Esophagus muscularis mucosa (tissue), 4 donors: ENCODE measurements at regions not wholly inside any gene's neighbourhood (a gene's known extent, or its start where the extent isn't known, plus 50 kb on each side); places are given as distances from the start of the nearest gene placed in this dataset.

Source experiments
- DNase-seq: peaks from one replicate; pipeline ENCODE4 v3.0.0-alpha.2; 2017; ENCODE audit errors: extremely low spot score
- H3K27ac ChIP-seq, 4 donors: fragments of 200-600 bp; sonication (generic); replicated peaks in 1 of 4; 1 replicate in 3 of 4; 2 replicates in 1 of 4; pipeline ENCODE4 v1.5.1; 2016 to 2019; ENCODE audit warnings: mild to moderate bottlenecking in 1 of 4
- H3K27me3 ChIP-seq, 4 donors: fragments of 200-600 bp; sonication (generic); one replicate each; pipeline versions ENCODE4 v1.5.1 to v1.6.0; 2016 to 2019
- H3K36me3 ChIP-seq, 4 donors: fragments of 200-600 bp; sonication (generic); one replicate each; pipeline ENCODE4 v1.5.1; 2016 to 2019
- H3K4me1 ChIP-seq, 4 donors: fragments of 200-600 bp; sonication (generic); one replicate each; pipeline ENCODE4 v1.5.1; 2016 to 2019
- H3K4me3 ChIP-seq, 4 donors: fragments of 200-600 bp; sonication (generic); 1 replicate in 2 of 4; 2 replicates in 2 of 4; pipeline ENCODE4 v1.5.1; 2016 to 2019; ENCODE audit warnings: mild to moderate bottlenecking in 4 of 4, moderate library complexity in 1 of 4
- H3K9me3 ChIP-seq, 4 donors: fragments of 200-600 bp; sonication (generic); 1 replicate in 3 of 4; 2 replicates in 1 of 4; pipeline ENCODE4 v1.5.1; 2016 to 2019
- EP300 ChIP-seq: sonication (generic); formaldehyde crosslinking; IDR thresholded peaks from one replicate; pipeline ENCODE4 v1.6.1; 2017; ENCODE audit warnings: antibody characterized with exemption
- POLR2A ChIP-seq: fragments of 450-650 bp; IDR thresholded peaks from one replicate; pipeline ENCODE4 v1.6.1; 2017; ENCODE audit warnings: antibody characterized with exemption, moderate library complexity, mild to moderate bottlenecking, low read depth
- POLR2AphosphoS5 ChIP-seq, 2 donors: sonication (generic); formaldehyde crosslinking; IDR thresholded peaks; one replicate each; pipeline ENCODE4 v1.6.1; 2017; ENCODE audit warnings: antibody characterized with exemption in 2 of 2
- WGBS: methylation state at CpG from one replicate; pipeline ENCODE4 v1.1.5; 2018; 5-methylcytosine and 5-hydroxymethylcytosine counted together
- intact Hi-C: fragments of 100-400 bp; cut with DNase I; formaldehyde crosslinking; loops from one replicate; pipeline ENCODE4 v1.15.1; 2023
- TF ChIP-seq, protein P1 (sequence below), 3 experiments: fragments of 200-600 bp in 2 of 3; fragments of 450-650 bp in 1 of 3; sonication (generic) in 2 of 3; IDR thresholded peaks; one replicate each; pipeline ENCODE4 v1.5.1; 2017 to 2019; ENCODE audit warnings: antibody characterized with exemption in 3 of 3, mild to moderate bottlenecking in 2 of 3, moderate library complexity in 1 of 3

DNA sequence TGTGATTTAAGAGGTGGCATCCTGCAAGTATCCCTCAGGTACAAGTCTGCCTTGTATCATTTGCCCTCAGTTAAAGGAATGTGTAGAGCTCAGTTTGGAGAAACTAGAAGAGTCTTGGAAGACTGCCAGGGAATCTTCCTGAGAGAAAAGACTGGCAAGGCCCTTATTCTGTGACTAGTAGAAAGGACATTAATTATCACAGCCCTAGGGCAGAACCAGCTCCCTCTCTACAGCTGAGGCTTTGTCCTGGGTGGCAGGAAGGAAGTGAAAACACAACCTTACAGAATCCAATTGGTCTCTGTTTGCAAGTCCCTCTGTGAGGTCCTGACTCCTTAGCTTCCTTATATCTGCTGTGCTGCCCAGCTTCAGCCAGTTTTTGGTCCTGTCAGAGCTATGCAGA is 385.9 kb upstream of the CYRIA start:
- no peaks in the 10 kb centered on the region for H3K9me3 ChIP-seq
- TF ChIP-seq POLR2AphosphoS5 (IDR thresholded peaks at IDR 0.05) (no peak), POLR2A (no peak), EP300 (no peak)
- TF ChIP-seq, protein P1, sequence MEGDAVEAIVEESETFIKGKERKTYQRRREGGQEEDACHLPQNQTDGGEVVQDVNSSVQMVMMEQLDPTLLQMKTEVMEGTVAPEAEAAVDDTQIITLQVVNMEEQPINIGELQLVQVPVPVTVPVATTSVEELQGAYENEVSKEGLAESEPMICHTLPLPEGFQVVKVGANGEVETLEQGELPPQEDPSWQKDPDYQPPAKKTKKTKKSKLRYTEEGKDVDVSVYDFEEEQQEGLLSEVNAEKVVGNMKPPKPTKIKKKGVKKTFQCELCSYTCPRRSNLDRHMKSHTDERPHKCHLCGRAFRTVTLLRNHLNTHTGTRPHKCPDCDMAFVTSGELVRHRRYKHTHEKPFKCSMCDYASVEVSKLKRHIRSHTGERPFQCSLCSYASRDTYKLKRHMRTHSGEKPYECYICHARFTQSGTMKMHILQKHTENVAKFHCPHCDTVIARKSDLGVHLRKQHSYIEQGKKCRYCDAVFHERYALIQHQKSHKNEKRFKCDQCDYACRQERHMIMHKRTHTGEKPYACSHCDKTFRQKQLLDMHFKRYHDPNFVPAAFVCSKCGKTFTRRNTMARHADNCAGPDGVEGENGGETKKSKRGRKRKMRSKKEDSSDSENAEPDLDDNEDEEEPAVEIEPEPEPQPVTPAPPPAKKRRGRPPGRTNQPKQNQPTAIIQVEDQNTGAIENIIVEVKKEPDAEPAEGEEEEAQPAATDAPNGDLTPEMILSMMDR (IDR thresholded peaks at IDR 0.05) = no peak
- DNase-seq = no peak
- no peak overlapping the region for H3K27ac ChIP-seq
- intact Hi-C loops = no loop called here
- no peaks in the 10 kb centered on the region for H3K27me3 ChIP-seq
- H3K36me3 ChIP-seq = no peaks in the 10 kb centered on the region
- H3K4me3 ChIP-seq = no peak overlapping the region
- H3K4me1 ChIP-seq = no peaks in the 10 kb centered on the region

DNA sequence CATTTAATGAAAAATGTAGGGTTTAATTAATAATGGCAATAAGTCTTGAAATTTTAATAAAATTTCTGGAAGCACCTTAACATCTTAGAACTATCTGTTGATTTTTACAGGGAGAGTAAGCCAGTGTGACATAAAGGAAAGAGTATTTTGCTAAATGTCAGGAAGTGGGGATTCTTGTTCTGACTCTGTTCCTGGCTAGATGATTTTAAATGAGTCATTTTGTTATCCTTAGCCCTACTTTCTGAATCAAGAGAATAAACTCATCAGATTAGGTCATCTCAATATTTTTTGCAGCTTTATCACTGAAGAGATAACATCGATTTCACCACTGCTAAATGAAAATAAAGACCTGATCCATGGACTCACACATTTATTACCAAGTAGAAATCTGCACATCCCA is 377.5 kb upstream of the CYRIA start:
- DNase-seq = no peak

DNA sequence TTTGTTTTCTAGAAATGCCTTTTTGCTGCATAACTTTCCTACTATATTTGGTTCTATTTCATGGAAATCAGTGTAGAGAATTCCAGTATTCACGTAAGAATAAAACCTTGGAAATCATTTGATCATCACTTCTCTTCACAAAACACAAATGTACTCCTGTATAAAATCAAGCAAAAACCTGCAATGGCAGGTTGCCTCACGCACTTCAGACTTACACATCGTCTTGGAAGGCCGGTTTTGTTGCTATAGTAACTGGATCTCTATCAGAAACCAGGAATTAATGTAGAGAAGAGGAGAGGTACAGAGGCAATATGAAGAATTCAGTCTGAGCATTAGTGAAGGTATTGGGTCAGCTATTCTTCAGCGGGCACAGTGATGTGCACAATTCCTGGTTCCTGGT is 370.7 kb upstream of the CYRIA start:
- intact Hi-C loops = no loop called here
- no peak overlapping the region for H3K27ac ChIP-seq
- DNase-seq = no peak

More for the DNA sequence above, 377.5 kb upstream of the CYRIA start:
- 84% methylated on average over 1 of the region's 1 CpG for WGBS
- Histone ChIP-seq H3K36me3 (no peaks in the 10 kb centered on the region), H3K4me1 (no peaks in the 10 kb centered on the region), H3K27me3 (no peaks in the 10 kb centered on the region), H3K27ac (no peak overlapping the region), H3K4me3 (no peak overlapping the region), H3K9me3 (no peaks in the 10 kb centered on the region)
- intact Hi-C loops = no loop called here
- no peak for TF ChIP-seq POLR2A

DNA sequence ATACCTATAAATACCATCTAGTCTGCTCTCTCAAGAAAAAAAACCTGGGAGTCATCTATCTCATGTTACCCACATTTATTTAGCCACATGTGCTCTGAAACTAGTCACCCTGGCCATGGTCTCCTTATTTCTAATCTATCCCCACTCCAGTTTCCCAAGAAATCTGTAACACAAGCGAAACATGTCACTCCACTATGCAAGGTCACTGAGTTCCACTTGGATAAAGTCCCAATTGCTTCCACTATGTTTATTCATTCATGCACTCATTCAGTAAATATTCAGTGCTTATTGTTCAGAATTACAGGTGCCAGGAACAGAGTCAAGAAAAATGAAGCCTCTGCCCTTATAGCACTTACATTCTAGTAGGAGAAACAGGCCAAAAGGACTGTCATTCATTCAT is 369.4 kb upstream of the CYRIA start:
- H3K4me3 ChIP-seq = no peak overlapping the region
- no peaks in the 10 kb centered on the region for H3K9me3 ChIP-seq
- intact Hi-C loops = no loop called here
- no peaks in the 10 kb centered on the region for H3K27me3 ChIP-seq
- WGBS = 47% methylated on average over 1 of the region's 1 CpG
- no peaks in the 10 kb centered on the region for H3K36me3 ChIP-seq
- no peak for DNase-seq
- TF ChIP-seq POLR2AphosphoS5 (IDR thresholded peaks at IDR 0.05) (no peak), EP300 (no peak), POLR2A (no peak)
- TF ChIP-seq, protein P1 (IDR thresholded peaks at IDR 0.05) = no peak
- H3K4me1 ChIP-seq = no peaks in the 10 kb centered on the region
- H3K27ac ChIP-seq = no peak overlapping the region

More for the DNA sequence above, 370.7 kb upstream of the CYRIA start:
- no peaks in the 10 kb centered on the region for H3K9me3 ChIP-seq
- no peaks in the 10 kb centered on the region for H3K4me1 ChIP-seq
- no peak overlapping the region for H3K4me3 ChIP-seq
- TF ChIP-seq POLR2AphosphoS5 (IDR thresholded peaks at IDR 0.05) (no peak), POLR2A (no peak), EP300 (no peak)
- TF ChIP-seq, protein P1 (IDR thresholded peaks at IDR 0.05) = no peak
- H3K36me3 ChIP-seq = no peaks in the 10 kb centered on the region
- WGBS = 88% methylated on average over 5 of the region's 5 CpGs
- H3K27me3 ChIP-seq = no peaks in the 10 kb centered on the region

DNA sequence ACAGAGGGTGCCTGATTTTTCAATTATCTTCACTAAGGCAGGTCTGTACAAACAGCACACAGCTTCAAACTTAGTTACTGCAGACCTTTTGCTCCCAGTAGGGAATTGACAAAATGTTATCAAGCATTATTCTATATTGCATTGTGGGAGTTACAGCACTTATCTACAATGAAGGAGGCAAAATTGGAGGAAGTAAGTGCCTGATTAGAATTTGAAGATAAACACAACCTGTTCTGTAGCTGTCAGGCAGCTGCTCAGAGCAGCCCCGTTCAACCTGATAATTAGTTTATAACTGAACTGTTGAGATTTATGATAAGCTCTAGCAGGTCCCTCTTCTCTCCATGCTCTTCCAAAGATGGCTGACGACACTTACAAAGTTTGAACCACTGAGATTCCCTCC is 364.4 kb upstream of the CYRIA start:
- Histone ChIP-seq H3K27me3 (no peaks in the 10 kb centered on the region), H3K27ac (no peak overlapping the region), H3K9me3 (no peaks in the 10 kb centered on the region), H3K4me1 (no peaks in the 10 kb centered on the region), H3K36me3 (no peaks in the 10 kb centered on the region), H3K4me3 (no peak overlapping the region)
- no peak for DNase-seq
- intact Hi-C loops = no loop called here
- 42% methylated on average over 2 of the region's 2 CpGs for WGBS
- no peak for TF ChIP-seq POLR2A
- no peak for TF ChIP-seq EP300
- TF ChIP-seq, protein P1 (IDR thresholded peaks at IDR 0.05) = no peak
- no peak for TF ChIP-seq POLR2AphosphoS5 (IDR thresholded peaks at IDR 0.05)
